Central memory CD8-positive, alpha-beta T cell (primary cell): ENCODE measurements at regions not wholly inside any gene's neighbourhood (a gene's known extent, or its start where the extent isn't known, plus 50 kb on each side); places are given as distances from the start of the nearest gene placed in this dataset.
"Not testable (repeated sequence)": the region's sequence is repeated elsewhere in the genome, so short reads cannot be mapped to it uniquely, and the experiment has no call there.

Experiments
- ATAC-seq: fragments of 150-1000 bp; cut with Tn5 transposase; replicated peaks from 2 replicates; pipeline ENCODE4 v1.10.0; 2022; ENCODE audit warnings: mild to moderate bottlenecking, moderate FRiP score, moderate number of reproducible peaks; ENCODE audit not compliant: poor library complexity, severe bottlenecking; ENCODE audit errors: extremely low read depth
- DNase-seq, 2 donors: peaks; one replicate each; pipeline ENCODE4 v3.0.0; 2021; ENCODE audit warnings: low spot score in 2 of 2
- H3K27ac Mint-ChIP-seq: one replicate; pipeline ENCODE4 v1.8.0; 2022; ENCODE audit warnings: low read depth, mild to moderate bottlenecking, moderate library complexity, mixed read lengths
- H3K27me3 Mint-ChIP-seq: one replicate; pipeline ENCODE4 v1.8.0; 2022; ENCODE audit warnings: mixed read lengths
- H3K36me3 Mint-ChIP-seq: one replicate; pipeline ENCODE4 v1.8.0; 2022; ENCODE audit warnings: mild to moderate bottlenecking, moderate library complexity, mixed read lengths; ENCODE audit not compliant: insufficient read depth
- H3K4me1 Mint-ChIP-seq: one replicate; pipeline ENCODE4 v1.8.0; 2022; ENCODE audit warnings: mixed read lengths
- H3K4me3 Mint-ChIP-seq: one replicate; pipeline ENCODE4 v1.8.0; 2022; ENCODE audit warnings: mild to moderate bottlenecking, moderate library complexity, mixed read lengths
- H3K9me3 Mint-ChIP-seq: one replicate; pipeline ENCODE4 v1.8.0; 2022; ENCODE audit warnings: mixed read lengths

GRCh38 chr6:10180138-10181074 lies 234.5 kb downstream of the TFAP2A start:
- Mint-ChIP-seq H3K9me3 (peaks cover under 1% of the 10 kb centered on the region), H3K27me3 (no peaks in the 10 kb centered on the region), H3K4me1 (no peaks in the 10 kb centered on the region), H3K36me3 (no peaks in the 10 kb centered on the region), H3K4me3 (no peak overlapping the region), H3K27ac (no peak overlapping the region)
- DNase-seq: no peak
- no peak for ATAC-seq

GRCh38 chr6:10177704-10178103 lies 237.2 kb downstream of the TFAP2A start:
- Mint-ChIP-seq H3K27me3 (no peaks in the 10 kb centered on the region), H3K4me1 (no peaks in the 10 kb centered on the region), H3K9me3 (peaks cover 2% of the 10 kb centered on the region), H3K36me3 (no peaks in the 10 kb centered on the region), H3K4me3 (no peak overlapping the region), H3K27ac (no peak overlapping the region)
- no peak for ATAC-seq
- no peak for DNase-seq

GRCh38 chr6:10175362-10175761 lies 239.5 kb downstream of the TFAP2A start:
- Mint-ChIP-seq H3K4me3 (no peak overlapping the region), H3K27ac (no peak overlapping the region), H3K4me1 (no peaks in the 10 kb centered on the region), H3K9me3 (peaks cover 11% of the 10 kb centered on the region), H3K36me3 (no peaks in the 10 kb centered on the region), H3K27me3 (no peaks in the 10 kb centered on the region)
- DNase-seq (no peak), ATAC-seq (no peak)

GRCh38 chr6:10174761-10175160 lies 240.1 kb downstream of the TFAP2A start:
- no peak overlapping the region for H3K4me3 Mint-ChIP-seq
- no peaks in the 10 kb centered on the region for H3K4me1 Mint-ChIP-seq
- no peak for DNase-seq
- peaks cover 11% of the 10 kb centered on the region for H3K9me3 Mint-ChIP-seq
- no peak for ATAC-seq
- no peak overlapping the region for H3K27ac Mint-ChIP-seq
- H3K27me3 Mint-ChIP-seq: no peaks in the 10 kb centered on the region
- H3K36me3 Mint-ChIP-seq: no peaks in the 10 kb centered on the region

- Mint-ChIP-seq H3K4me1 (no peaks in the 10 kb centered on the region), H3K27me3 (no peaks in the 10 kb centered on the region), H3K4me3 (no peak overlapping the region), H3K27ac (no peak overlapping the region), H3K36me3 (no peaks in the 10 kb centered on the region), H3K9me3 (peaks cover 11% of the 10 kb centered on the region)
- DNase-seq (no peak), ATAC-seq (no peak)
Measured at GRCh38 chr6:10174056-10174455, 240.8 kb downstream of the TFAP2A start.

GRCh38 chr6:10171706-10172105 lies 243.2 kb downstream of the TFAP2A start:
- H3K9me3 Mint-ChIP-seq: peaks cover 11% of the 10 kb centered on the region
- ATAC-seq, DNase-seq, H3K27me3 Mint-ChIP-seq, H3K4me1 Mint-ChIP-seq, H3K4me3 Mint-ChIP-seq, H3K27ac Mint-ChIP-seq, H3K36me3 Mint-ChIP-seq: not testable (repeated sequence)

GRCh38 chr6:10170816-10171215 lies 244.1 kb downstream of the TFAP2A start:
- Mint-ChIP-seq H3K4me3 (no peak overlapping the region), H3K27ac (no peak overlapping the region), H3K9me3 (peaks cover 11% of the 10 kb centered on the region), H3K4me1 (no peaks in the 10 kb centered on the region), H3K36me3 (no peaks in the 10 kb centered on the region), H3K27me3 (no peaks in the 10 kb centered on the region)
- no peak for ATAC-seq
- DNase-seq: no peak

GRCh38 chr6:10166031-10166430 lies 248.8 kb downstream of the TFAP2A start:
- ATAC-seq: no peak
- H3K4me1 Mint-ChIP-seq: no peaks in the 10 kb centered on the region
- H3K36me3 Mint-ChIP-seq: no peaks in the 10 kb centered on the region

GRCh38 chr6:10163203-10163962 lies 251.5 kb downstream of the TFAP2A start:
- H3K4me3 Mint-ChIP-seq: no peak overlapping the region
- H3K27ac Mint-ChIP-seq: no peak overlapping the region
- H3K4me1 Mint-ChIP-seq: no peaks in the 10 kb centered on the region
- DNase-seq (no peak), ATAC-seq (no peak)
- no peaks in the 10 kb centered on the region for H3K36me3 Mint-ChIP-seq
- H3K27me3 Mint-ChIP-seq: no peaks in the 10 kb centered on the region
- H3K9me3 Mint-ChIP-seq: peaks cover 12% of the 10 kb centered on the region

More at GRCh38 chr6:10166031-10166430, 248.8 kb downstream of the TFAP2A start:
- Mint-ChIP-seq H3K4me3 (no peak overlapping the region), H3K27ac (no peak overlapping the region), H3K9me3 (peaks cover 7% of the 10 kb centered on the region), H3K27me3 (no peaks in the 10 kb centered on the region)
- no peak for DNase-seq

- DNase-seq: no peak
- Mint-ChIP-seq H3K27ac (no peak overlapping the region), H3K36me3 (no peaks in the 10 kb centered on the region), H3K27me3 (no peaks in the 10 kb centered on the region), H3K4me1 (no peaks in the 10 kb centered on the region), H3K4me3 (no peak overlapping the region), H3K9me3 (peaks cover 17% of the 10 kb centered on the region)
- ATAC-seq: no peak
Measured at GRCh38 chr6:10156875-10157274, 258.0 kb downstream of the TFAP2A start.

GRCh38 chr6:10154251-10154650 lies 260.6 kb downstream of the TFAP2A start:
- Mint-ChIP-seq H3K9me3 (peaks cover 5% of the 10 kb centered on the region), H3K4me1 (no peaks in the 10 kb centered on the region), H3K4me3 (no peak overlapping the region), H3K27ac (no peak overlapping the region), H3K27me3 (no peaks in the 10 kb centered on the region), H3K36me3 (no peaks in the 10 kb centered on the region)
- ATAC-seq: no peak
- DNase-seq: no peak

- Mint-ChIP-seq H3K36me3 (no peaks in the 10 kb centered on the region), H3K27ac (no peak overlapping the region), H3K4me1 (no peaks in the 10 kb centered on the region), H3K4me3 (no peak overlapping the region), H3K9me3 (no peaks in the 10 kb centered on the region), H3K27me3 (no peaks in the 10 kb centered on the region)
- ATAC-seq: no peak
- DNase-seq: no peak
Measured at GRCh38 chr6:10151144-10151915, 263.5 kb downstream of the TFAP2A start.
